ENCODE measurements at regions not wholly inside any gene's neighbourhood (a gene's known extent, or its start where the extent isn't known, plus 50 kb on each side); places are given as distances from the start of the nearest gene placed in this dataset.
A peak's percentile ranks its signal among the peaks of the same experiment; 100 is the strongest.

DNA sequence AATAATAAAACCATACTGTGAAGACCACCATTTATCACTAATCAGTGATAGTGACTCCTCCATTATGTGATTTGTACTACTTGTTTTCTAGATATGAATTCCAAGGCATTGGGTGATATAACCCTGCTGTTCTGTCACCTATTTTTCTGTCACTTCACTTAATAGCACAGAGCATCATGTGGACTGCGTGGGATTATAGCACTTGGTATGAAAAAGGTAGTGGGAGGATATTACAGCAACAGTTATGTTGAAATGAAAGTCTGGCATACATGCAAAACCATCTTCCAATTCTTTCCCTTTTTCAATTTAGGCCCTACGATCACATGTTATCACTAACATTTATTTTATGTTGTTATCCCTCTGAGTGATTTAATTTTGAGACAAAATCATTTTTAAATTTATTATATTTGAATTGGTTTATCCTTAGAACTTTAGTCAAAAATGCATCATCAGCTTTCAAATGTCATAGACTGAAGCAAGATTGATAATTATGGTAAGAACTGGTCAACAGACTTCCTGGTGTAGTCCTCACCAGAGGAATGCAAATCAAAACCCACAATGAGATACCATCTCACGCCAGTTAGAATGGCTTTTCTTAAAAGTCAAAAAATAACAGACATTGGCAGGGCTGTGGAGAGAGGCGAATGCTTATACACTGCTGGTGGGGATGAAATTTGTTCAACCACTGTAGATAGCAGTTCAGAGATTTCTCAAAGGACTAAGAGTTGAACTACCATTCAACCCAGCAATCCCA is 242.6 kb downstream of the IKZF2 start:
- no peaks in the 10 kb centered on the region for H3K36me3 ChIP-seq (ENCODE audit: low read depth, low read length)
- no peak overlapping the region for H3K9ac ChIP-seq (ENCODE audit: low read length)
- intact Hi-C loops (cut with micrococcal nuclease): loop anchor here (5.0 kb wide), 1 partner anchor 113 kb away; no protein-coding TSS in a partner anchor
- peaks cover 57% of the 10 kb centered on the region for H3K4me1 ChIP-seq (ENCODE audit: insufficient read depth, low read length)
- peaks cover 23% of the 10 kb centered on the region for H3F3A ChIP-seq (ENCODE audit: low read length, unreplicated experiment)
- H3K27ac ChIP-seq (ENCODE audit: low read length): no peak overlapping the region
- no peaks in the 10 kb centered on the region for H3K79me2 ChIP-seq (ENCODE audit: low read length)
- H3K27me3 ChIP-seq (ENCODE audit: low read length): no peaks in the 10 kb centered on the region
- no peaks in the 10 kb centered on the region for H3K9me3 ChIP-seq (ENCODE audit: low read length)
- ChIA-PET CTCF (no interaction called here), POLR2A (ENCODE audit: unreplicated experiment) (no interaction called here)
- ATAC-seq (no peak), DNase-seq (no peak)
- no TSS peak for BruUV-seq (replicated peaks)
- no peak overlapping the region for H3K4me2 ChIP-seq (ENCODE audit: low read length)
- H3K9me2 ChIP-seq (replicated peaks; ENCODE audit: low read length): no peaks in the 10 kb centered on the region
- no peak overlapping the region for H2AFZ ChIP-seq (ENCODE audit: low read length)
- TF ChIP-seq CTCF (conservative IDR thresholded peaks at IDR 0.05; ENCODE audit: low read depth, low read length): no peak
- no peak for TF ChIP-seq EZH2phosphoT487 (IDR thresholded peaks at IDR 0.05; ENCODE audit: borderline replicate concordance, low read length)
- H3K4me3 ChIP-seq (ENCODE audit: low read length): no peak overlapping the region
- no peaks in the 10 kb centered on the region for H4K20me1 ChIP-seq (ENCODE audit: low read length)

DNA sequence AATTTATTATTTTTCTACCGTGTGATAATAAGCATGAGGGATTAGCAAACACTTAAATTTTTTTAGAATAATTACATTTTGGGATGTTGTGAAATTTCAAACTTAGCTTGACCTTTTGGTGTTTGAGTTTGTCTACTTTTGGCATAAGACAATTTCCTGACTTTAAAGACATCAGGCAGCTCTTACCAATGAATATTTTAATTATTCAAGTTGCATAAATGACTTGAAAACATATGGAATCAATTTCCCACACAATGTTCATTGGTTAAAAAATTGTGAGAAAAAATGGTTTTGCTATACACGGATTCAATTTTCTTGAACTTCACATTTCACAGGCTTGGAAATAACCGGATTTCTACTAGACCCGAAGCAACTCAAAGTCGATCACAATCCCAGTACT is 243.4 kb downstream of the IKZF2 start:
- H3K4me3 ChIP-seq (ENCODE audit: low read length): no peak overlapping the region
- ChIA-PET POLR2A (ENCODE audit: unreplicated experiment) (no interaction called here), CTCF (no interaction called here)
- H3K9me3 ChIP-seq (ENCODE audit: low read length): no peaks in the 10 kb centered on the region
- no peaks in the 10 kb centered on the region for H3K9me2 ChIP-seq (replicated peaks; ENCODE audit: low read length)
- no TSS peak for BruUV-seq (replicated peaks)
- no peaks in the 10 kb centered on the region for H4K20me1 ChIP-seq (ENCODE audit: low read length)
- H3F3A ChIP-seq (ENCODE audit: low read length, unreplicated experiment): peaks cover 15% of the 10 kb centered on the region
- no peaks in the 10 kb centered on the region for H3K79me2 ChIP-seq (ENCODE audit: low read length)
- no peak overlapping the region for H3K4me2 ChIP-seq (ENCODE audit: low read length)
- no peaks in the 10 kb centered on the region for H3K36me3 ChIP-seq (ENCODE audit: low read depth, low read length)
- no peak for ATAC-seq
- no peak for DNase-seq
- H3K27me3 ChIP-seq (ENCODE audit: low read length): no peaks in the 10 kb centered on the region
- H3K4me1 ChIP-seq (ENCODE audit: insufficient read depth, low read length): peaks cover 56% of the 10 kb centered on the region
- H3K27ac ChIP-seq (ENCODE audit: low read length): no peak overlapping the region
- H3K9ac ChIP-seq (ENCODE audit: low read length): no peak overlapping the region
- no peak overlapping the region for H2AFZ ChIP-seq (ENCODE audit: low read length)
- intact Hi-C loops (cut with micrococcal nuclease): loop anchor here (5.0 kb wide), 1 partner anchor 114 kb away; no protein-coding TSS in a partner anchor
- no peak for TF ChIP-seq CTCF (conservative IDR thresholded peaks at IDR 0.05; ENCODE audit: low read depth, low read length)

- H3K4me3 ChIP-seq (ENCODE audit: low read length): peak overlapping the region; percentile 52
- peak overlapping the region; percentile 95 for H3K27ac ChIP-seq (ENCODE audit: low read length)
- H3K79me2 ChIP-seq (ENCODE audit: low read length): no peaks in the 10 kb centered on the region
- intact Hi-C loops (cut with micrococcal nuclease): loop anchor here (5.0 kb wide), 1 partner anchor 116 kb away; no protein-coding TSS in a partner anchor
- H3K9ac ChIP-seq (ENCODE audit: low read length): peak overlapping the region; percentile 76
- ChIA-PET CTCF (interaction anchor here (0.6 kb wide), 1 partner anchor 219 kb away, joined by 4 read pairs; no protein-coding TSS in a partner anchor), POLR2A (ENCODE audit: unreplicated experiment) (interaction anchor here (0.7 kb wide), 1 partner anchor 154 kb away, joined by 3 read pairs; no protein-coding TSS in a partner anchor)
- H3K36me3 ChIP-seq (ENCODE audit: low read depth, low read length): no peaks in the 10 kb centered on the region
- 0 out of 2 replicates have a peak overlapping the region, but pooled peaks have one; percentile 36 for H2AFZ ChIP-seq (ENCODE audit: low read length)
- BruUV-seq (replicated peaks): no TSS peak
- H3K4me2 ChIP-seq (ENCODE audit: low read length): peak overlapping the region; percentile 81
- no peaks in the 10 kb centered on the region for H3K9me3 ChIP-seq (ENCODE audit: low read length)
- no peaks in the 10 kb centered on the region for H4K20me1 ChIP-seq (ENCODE audit: low read length)
- DNase-seq (no peak), ATAC-seq (no peak)
- no peaks in the 10 kb centered on the region for H3K9me2 ChIP-seq (replicated peaks; ENCODE audit: low read length)
- TF ChIP-seq CTCF (conservative IDR thresholded peaks at IDR 0.05; ENCODE audit: low read depth, low read length) (no peak), EZH2phosphoT487 (IDR thresholded peaks at IDR 0.05; ENCODE audit: borderline replicate concordance, low read length) (no peak), EZH2 (IDR thresholded peaks at IDR 0.05; ENCODE audit: low read length, unreplicated experiment) (no peak)
- peaks cover 54% of the 10 kb centered on the region for H3K4me1 ChIP-seq (ENCODE audit: insufficient read depth, low read length)
- peaks cover 10% of the 10 kb centered on the region for H3F3A ChIP-seq (ENCODE audit: low read length, unreplicated experiment)
- no peaks in the 10 kb centered on the region for H3K27me3 ChIP-seq (ENCODE audit: low read length)
Observed at GRCh38 chr2:212906620-212907019, 244.8 kb downstream of the IKZF2 start.

Measured in PC-3 (cell line).